Natural killer cell treated with Interleukin-12 subunit alpha and Interleukin-12 subunit beta and Interleukin-15 and Interleukin-18, amount 100 ng/mL, for 72 hours (primary cell): ENCODE measurements at regions not wholly inside any gene's neighbourhood (a gene's known extent, or its start where the extent isn't known, plus 50 kb on each side); places are given as distances from the start of the nearest gene placed in this dataset.
"Not testable (repeated sequence)": the region's sequence is repeated elsewhere in the genome, so short reads cannot be mapped to it uniquely, and the experiment has no call there.

ENCODE experiments used
- ATAC-seq, 2 donors: fragments of 150-1000 bp; cut with Tn5 transposase in 1 of 2; sonication (Bioruptor Pico), chemical (Tn5 transposase) in 1 of 2; 2 replicates each; pipeline ENCODE4 v1.10.0; 2021
- DNase-seq: peaks from one replicate; pipeline ENCODE4 v3.0.0; 2022; ENCODE audit warnings: low spot score
- H3K27ac Mint-ChIP-seq, 2 donors: 1 replicate in 1 of 2; 2 replicates in 1 of 2; pipeline ENCODE4 v1.8.0; 2022; ENCODE audit warnings: mixed read lengths in 2 of 2, mild to moderate bottlenecking in 1 of 2, moderate library complexity in 1 of 2
- H3K27me3 Mint-ChIP-seq, 2 donors: 1 replicate in 1 of 2; 2 replicates in 1 of 2; pipeline ENCODE4 v1.8.0; 2022; ENCODE audit warnings: mixed read lengths in 2 of 2
- H3K36me3 Mint-ChIP-seq: one replicate; pipeline ENCODE4 v1.8.0; 2022; ENCODE audit warnings: mixed read lengths
- H3K4me1 Mint-ChIP-seq, 2 donors: 1 replicate in 1 of 2; 2 replicates in 1 of 2; pipeline ENCODE4 v1.8.0; 2022; ENCODE audit warnings: low read depth in 2 of 2, mixed read lengths in 2 of 2, mild to moderate bottlenecking in 1 of 2
- H3K4me3 Mint-ChIP-seq: one replicate; pipeline ENCODE4 v1.8.0; 2022; ENCODE audit warnings: mixed read lengths
- H3K9me3 Mint-ChIP-seq: 2 replicates; pipeline ENCODE4 v1.8.0; 2022; ENCODE audit warnings: mixed read lengths

- Mint-ChIP-seq H3K36me3 (no peaks in the 10 kb centered on the region), H3K27ac (no peak overlapping the region), H3K4me1 (no peaks in the 10 kb centered on the region), H3K9me3 (no peaks in the 10 kb centered on the region), H3K27me3 (peaks cover 0 to 6% of the 10 kb centered on the region in 2 donors), H3K4me3 (no peak overlapping the region)
- no peak for DNase-seq
- no peak for ATAC-seq
Observed at GRCh38 chr2:39930175-39930917, 151.3 kb upstream of the THUMPD2 start.

DNA sequence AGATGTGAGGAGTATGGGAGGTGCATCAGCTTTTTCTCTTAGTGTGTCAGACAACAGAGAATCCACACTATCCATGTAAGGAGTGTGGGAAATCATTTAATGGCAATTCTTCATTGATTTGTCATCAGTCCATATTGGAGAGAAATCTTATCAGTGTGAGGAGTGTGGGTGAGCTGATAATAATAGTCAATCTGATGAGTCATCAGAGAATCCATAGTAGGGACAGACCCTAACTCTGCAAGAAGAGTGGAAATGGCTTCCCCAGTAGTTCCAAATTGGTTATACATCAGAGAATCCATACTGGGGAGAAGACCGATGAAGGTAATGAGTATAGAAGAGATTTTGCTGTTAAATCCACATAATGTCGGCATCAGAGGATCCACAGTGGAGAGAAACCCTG, 150.5 kb upstream of the THUMPD2 start:
- Mint-ChIP-seq H3K27ac (no peak overlapping the region), H3K36me3 (no peaks in the 10 kb centered on the region), H3K4me1 (no peaks in the 10 kb centered on the region), H3K27me3 (peaks cover 0 to 6% of the 10 kb centered on the region in 2 donors), H3K4me3 (no peak overlapping the region), H3K9me3 (no peaks in the 10 kb centered on the region)
- no peak for ATAC-seq
- no peak for DNase-seq

- no peak for DNase-seq
- H3K9me3 Mint-ChIP-seq, result no peaks in the 10 kb centered on the region
- H3K4me1 Mint-ChIP-seq, result no peaks in the 10 kb centered on the region
- ATAC-seq, result no peak
- H3K36me3 Mint-ChIP-seq, result no peaks in the 10 kb centered on the region
- no peak overlapping the region for H3K27ac Mint-ChIP-seq
- H3K27me3 Mint-ChIP-seq, result peaks cover 3 to 7% of the 10 kb centered on the region in 2 donors
- no peak overlapping the region for H3K4me3 Mint-ChIP-seq
Observed at GRCh38 chr2:39925312-39925711, 146.3 kb upstream of the THUMPD2 start.

- Mint-ChIP-seq H3K27ac (no peak overlapping the region), H3K36me3 (no peaks in the 10 kb centered on the region), H3K27me3 (peaks cover 5 to 7% of the 10 kb centered on the region in 2 donors), H3K4me1 (no peaks in the 10 kb centered on the region), H3K9me3 (no peaks in the 10 kb centered on the region), H3K4me3 (no peak overlapping the region)
- no peak for DNase-seq
- ATAC-seq, result no peak
Observed at GRCh38 chr2:39923455-39923854, 144.4 kb upstream of the THUMPD2 start.

GRCh38 chr2:39922679-39923405, 143.8 kb upstream of the THUMPD2 start:
- peaks cover 3 to 13% of the 10 kb centered on the region in 2 donors for H3K27me3 Mint-ChIP-seq
- H3K9me3 Mint-ChIP-seq, result no peaks in the 10 kb centered on the region
- no peaks in the 10 kb centered on the region for H3K4me1 Mint-ChIP-seq
- no peak overlapping the region for H3K27ac Mint-ChIP-seq
- no peak for DNase-seq
- no peak for ATAC-seq
- H3K4me3 Mint-ChIP-seq, result no peak overlapping the region
- no peaks in the 10 kb centered on the region for H3K36me3 Mint-ChIP-seq

DNA sequence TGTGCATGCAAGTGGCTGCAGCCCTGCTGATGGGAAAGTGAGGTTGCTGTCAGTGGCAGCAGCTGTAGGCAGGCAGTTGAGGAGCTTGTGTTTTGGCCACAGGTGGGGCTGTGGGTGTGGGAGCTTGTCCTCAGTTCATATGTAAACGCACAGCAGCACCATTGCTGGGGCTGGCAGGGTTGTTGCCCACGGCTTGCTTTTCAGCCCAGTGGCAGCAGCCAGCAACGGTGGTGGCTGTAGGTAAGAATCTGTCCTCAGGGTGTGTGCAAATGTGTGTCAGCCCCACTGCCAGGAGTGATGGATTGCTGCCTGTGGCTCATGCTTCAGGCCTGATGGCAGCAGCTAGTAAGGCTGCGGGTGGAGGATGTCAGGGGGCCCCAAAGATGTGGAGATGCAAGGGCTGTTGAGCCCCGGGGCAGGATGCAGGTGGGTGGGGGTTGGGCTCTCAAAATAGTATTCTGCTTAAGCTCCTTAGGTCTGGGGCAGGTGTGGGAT, 141.3 kb upstream of the THUMPD2 start:
- Mint-ChIP-seq H3K4me1 (no peaks in the 10 kb centered on the region), H3K36me3 (no peaks in the 10 kb centered on the region), H3K27me3 (peaks cover 5 to 15% of the 10 kb centered on the region in 2 donors), H3K4me3 (no peak overlapping the region), H3K9me3 (no peaks in the 10 kb centered on the region), H3K27ac (no peak overlapping the region)
- no peak for DNase-seq
- peak; percentile 24 to 28 for ATAC-seq

- no peaks in the 10 kb centered on the region for H3K9me3 Mint-ChIP-seq
- H3K27ac Mint-ChIP-seq, result no peak overlapping the region
- H3K4me1 Mint-ChIP-seq, result no peaks in the 10 kb centered on the region
- H3K36me3 Mint-ChIP-seq, result no peaks in the 10 kb centered on the region
- ATAC-seq, result peak; percentile 46 to 62
- peaks cover 5 to 15% of the 10 kb centered on the region in 2 donors for H3K27me3 Mint-ChIP-seq
- DNase-seq, result no peak
- H3K4me3 Mint-ChIP-seq, result no peak overlapping the region
Observed at GRCh38 chr2:39919511-39920306, 140.7 kb upstream of the THUMPD2 start.

GRCh38 chr2:39918886-39919285, 139.8 kb upstream of the THUMPD2 start:
- Mint-ChIP-seq H3K9me3 (no peaks in the 10 kb centered on the region), H3K4me1 (no peaks in the 10 kb centered on the region), H3K27me3 (peaks cover 5 to 15% of the 10 kb centered on the region in 2 donors), H3K4me3 (no peak overlapping the region), H3K27ac (no peak overlapping the region), H3K36me3 (no peaks in the 10 kb centered on the region)
- DNase-seq (no peak), ATAC-seq (no peak)

DNA sequence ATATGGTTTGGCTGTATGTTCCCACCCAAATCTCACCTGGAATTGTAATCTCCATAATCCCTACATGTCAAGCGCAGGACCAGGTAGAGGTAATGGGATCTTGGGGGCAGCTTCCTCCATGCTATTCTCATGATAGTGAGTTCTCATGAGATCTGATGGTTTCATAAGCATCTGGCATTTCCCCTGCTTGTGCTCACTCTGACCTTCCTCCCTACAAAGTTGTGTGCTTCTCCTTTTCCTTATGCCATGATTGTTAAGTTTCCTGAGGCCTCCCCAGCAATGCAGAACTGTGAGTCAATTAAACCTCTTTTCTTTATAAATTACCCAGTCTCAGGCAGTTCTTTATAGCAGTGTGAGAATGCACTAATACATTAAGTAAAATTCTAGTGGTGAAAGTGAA, 138.3 kb upstream of the THUMPD2 start:
- not testable (repeated sequence) for DNase-seq, H3K4me1 Mint-ChIP-seq, H3K36me3 Mint-ChIP-seq, H3K27ac Mint-ChIP-seq, H3K4me3 Mint-ChIP-seq, ATAC-seq, H3K9me3 Mint-ChIP-seq
- peaks cover 5 to 14% of the 10 kb centered on the region in 2 donors for H3K27me3 Mint-ChIP-seq

DNA sequence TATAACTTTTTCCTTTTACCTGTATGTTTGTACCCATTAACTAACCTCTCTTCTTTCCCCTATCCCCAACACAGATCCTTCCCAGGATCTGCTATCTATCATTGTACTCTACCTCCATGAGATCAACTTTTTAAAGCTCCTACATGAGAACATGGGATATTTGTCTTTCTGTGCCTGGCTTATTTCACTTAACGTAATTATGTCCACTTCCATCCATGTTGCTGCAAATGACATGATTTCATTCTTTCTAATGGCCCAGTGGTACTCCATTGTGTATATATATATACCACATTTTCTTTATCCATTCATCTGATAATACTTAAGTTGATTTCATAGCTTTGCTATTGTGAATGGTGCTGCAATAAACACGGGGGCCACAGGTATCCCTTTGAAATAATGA, 135.9 kb upstream of the THUMPD2 start:
- Mint-ChIP-seq H3K4me3 (no peak overlapping the region), H3K27me3 (peaks cover 7 to 10% of the 10 kb centered on the region in 2 donors), H3K9me3 (no peaks in the 10 kb centered on the region), H3K4me1 (no peaks in the 10 kb centered on the region), H3K27ac (no peak overlapping the region), H3K36me3 (no peaks in the 10 kb centered on the region)
- DNase-seq (no peak), ATAC-seq (no peak)

DNA sequence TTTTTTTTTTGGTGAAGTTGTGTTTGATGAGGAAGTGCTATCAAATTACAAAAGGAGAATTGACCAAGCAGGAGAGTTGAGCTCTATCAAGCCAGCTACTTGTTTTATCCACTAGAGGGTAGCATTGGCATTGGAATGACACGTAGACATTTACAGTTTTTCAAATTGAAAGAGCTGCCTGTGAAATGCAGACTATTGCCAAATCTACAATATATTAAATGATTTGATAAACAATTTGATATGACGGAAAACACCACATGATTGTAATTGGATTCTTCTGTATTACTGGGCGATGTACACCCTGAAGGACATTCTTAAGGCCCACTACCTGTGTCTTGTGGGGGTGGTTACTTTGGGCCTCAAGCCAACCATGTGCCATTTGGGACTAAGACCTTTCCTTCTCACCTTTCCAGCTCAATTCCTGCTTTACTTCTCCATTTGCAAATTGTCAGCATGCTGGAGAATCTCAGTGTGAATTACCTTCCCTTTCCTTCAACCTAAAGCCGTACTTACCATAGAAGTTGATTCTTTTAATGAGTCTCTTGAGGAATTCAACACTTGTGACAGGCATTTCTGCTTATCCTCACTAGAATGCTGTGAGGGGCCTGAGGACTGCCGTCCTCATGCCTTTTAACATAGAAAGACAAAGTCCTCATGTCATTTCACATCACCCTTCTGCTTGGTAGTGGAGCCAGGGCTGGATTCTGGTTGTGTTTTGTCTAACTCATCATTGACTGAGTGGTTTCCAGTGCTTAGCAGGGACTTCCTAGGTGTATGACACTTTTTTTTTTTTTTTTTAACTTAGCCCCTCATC, 134.8 kb upstream of the THUMPD2 start:
- Mint-ChIP-seq H3K36me3 (no peaks in the 10 kb centered on the region), H3K27ac (no peak overlapping the region), H3K9me3 (no peaks in the 10 kb centered on the region), H3K27me3 (peaks cover 11 to 13% of the 10 kb centered on the region in 2 donors), H3K4me3 (no peak overlapping the region), H3K4me1 (no peaks in the 10 kb centered on the region)
- DNase-seq (no peak), ATAC-seq (no peak)

DNA sequence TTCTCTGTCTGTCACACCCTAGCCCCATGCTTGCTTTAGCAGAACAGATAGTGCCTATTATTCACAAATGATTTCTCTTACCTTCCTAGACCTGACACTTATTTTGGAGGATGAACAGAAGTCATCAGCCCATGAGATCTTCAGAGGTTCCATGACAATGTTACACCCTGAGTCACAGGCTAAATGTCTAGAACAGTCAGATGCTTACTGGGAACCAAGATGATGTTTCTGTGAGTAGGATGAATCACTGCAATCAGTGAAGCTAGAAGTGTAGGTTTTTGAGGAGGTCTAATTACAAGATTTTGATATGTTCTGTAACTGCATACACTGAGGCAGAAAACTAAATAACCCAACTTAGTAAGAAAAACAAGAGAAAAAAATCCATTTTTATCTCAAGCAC, 123.0 kb upstream of the THUMPD2 start:
- Mint-ChIP-seq H3K36me3 (no peaks in the 10 kb centered on the region), H3K4me3 (no peak overlapping the region), H3K9me3 (peaks cover 2% of the 10 kb centered on the region), H3K27ac (no peak overlapping the region), H3K4me1 (no peaks in the 10 kb centered on the region), H3K27me3 (peaks cover 13 to 20% of the 10 kb centered on the region in 2 donors)
- DNase-seq, result no peak
- no peak for ATAC-seq

DNA sequence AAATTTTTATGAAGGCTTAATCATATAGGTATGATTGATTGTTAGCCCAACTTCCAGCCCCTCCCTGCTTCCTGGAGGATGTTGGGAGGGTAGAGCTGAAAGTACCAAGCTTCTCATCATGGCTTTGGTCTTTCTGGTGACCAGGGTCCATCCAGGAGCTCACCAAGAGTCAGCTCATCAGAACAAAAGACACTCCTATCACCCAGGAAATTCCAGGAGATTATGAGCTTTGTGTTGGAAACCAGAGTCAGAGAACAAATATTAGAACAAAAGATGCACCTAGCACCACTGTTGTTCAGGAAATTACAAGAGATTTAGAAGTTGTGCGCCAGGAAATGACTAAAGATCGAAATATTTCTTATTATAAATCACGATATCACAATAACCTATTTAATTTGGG, 119.9 kb upstream of the THUMPD2 start:
- Mint-ChIP-seq H3K36me3 (no peaks in the 10 kb centered on the region), H3K4me3 (no peak overlapping the region), H3K27me3 (peaks cover 11 to 20% of the 10 kb centered on the region in 2 donors), H3K9me3 (peaks cover 2% of the 10 kb centered on the region), H3K27ac (no peak overlapping the region), H3K4me1 (no peaks in the 10 kb centered on the region)
- no peak for DNase-seq
- no peak for ATAC-seq
